ENCODE measurements at regions not wholly inside any gene's neighbourhood (a gene's known extent, or its start where the extent isn't known, plus 50 kb on each side); places are given as distances from the start of the nearest gene placed in this dataset. TPM values are rescaled to one million over a fixed set of nuclear protein-coding genes. Genes with fewer than 3 reads are reported as not detected.

GRCh38 chr14:50055461-50056228 lies 60.7 kb downstream of the VCPKMT start:
- Mint-ChIP-seq H3K36me3 (peaks cover 38% of the 10 kb centered on the region), H3K9me3 (peaks cover 2% of the 10 kb centered on the region), H3K4me1 (peaks cover 30% of the 10 kb centered on the region), H3K27me3 (no peaks in the 10 kb centered on the region), H3K4me3 (no peak overlapping the region), H3K27ac (peak overlapping the region; percentile 34)
- POLR2A ChIA-PET = no interaction called here
- DNase-seq (no peak), ATAC-seq (ENCODE audit: low read depth) (no peak)

GRCh38 chr14:50056435-50056834 lies 59.9 kb downstream of the VCPKMT start:
- Mint-ChIP-seq H3K27me3 (no peaks in the 10 kb centered on the region), H3K4me3 (no peak overlapping the region), H3K4me1 (peaks cover 37% of the 10 kb centered on the region), H3K27ac (no peak overlapping the region), H3K36me3 (peaks cover 33% of the 10 kb centered on the region), H3K9me3 (peaks cover 2% of the 10 kb centered on the region)
- DNase-seq = no peak
- ATAC-seq (ENCODE audit: low read depth) = no peak
- POLR2A ChIA-PET = no interaction called here

DNA sequence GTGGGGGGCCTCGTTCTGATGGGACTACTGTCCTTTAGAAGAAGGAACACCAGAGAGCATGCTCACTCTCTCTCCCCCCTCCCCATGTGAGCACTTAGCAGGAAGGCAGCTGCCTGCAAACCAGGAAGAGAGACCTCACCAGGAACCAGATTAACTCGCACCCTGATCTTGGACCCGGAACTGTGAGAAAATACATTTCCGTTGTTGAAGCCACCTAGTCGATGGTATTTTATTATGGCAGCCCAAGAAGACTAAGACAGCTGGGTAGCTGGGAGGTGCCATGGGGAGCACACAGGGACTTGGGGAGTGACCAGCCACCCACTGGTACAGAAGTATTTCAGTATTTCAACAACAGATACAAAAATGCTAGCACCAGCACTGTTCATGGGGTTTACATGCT lies 59.0 kb downstream of the VCPKMT start:
- POLR2A ChIA-PET = interaction anchor here (8.0 kb wide), 1 partner anchor 56 kb away, joined by 239 read pairs; no protein-coding TSS in a partner anchor
- ATAC-seq (ENCODE audit: low read depth) = no peak
- no peak for DNase-seq
- Mint-ChIP-seq H3K36me3 (peaks cover 27% of the 10 kb centered on the region), H3K27ac (peak overlapping the region; percentile 24), H3K4me1 (peaks cover 42% of the 10 kb centered on the region), H3K27me3 (no peaks in the 10 kb centered on the region), H3K4me3 (no peak overlapping the region), H3K9me3 (peaks cover 2% of the 10 kb centered on the region)

DNA sequence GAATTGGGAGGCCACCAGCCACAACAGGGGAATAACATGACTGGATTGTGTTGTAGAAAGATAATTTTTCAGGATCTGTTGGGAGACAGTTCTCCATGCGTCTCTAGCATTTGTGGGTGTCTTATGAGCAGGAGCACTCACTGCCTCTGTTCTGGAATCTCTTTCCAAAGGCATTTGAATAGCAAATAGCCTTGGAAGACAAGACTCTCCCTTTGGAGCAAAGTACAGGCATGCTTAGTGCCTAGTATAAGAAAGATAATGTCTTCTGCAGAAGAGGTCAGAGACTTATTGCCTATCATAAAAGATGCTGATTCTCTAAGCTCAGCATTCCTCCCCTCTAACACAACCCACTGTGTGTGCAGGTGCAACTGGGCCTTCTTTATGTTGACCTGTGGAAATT lies 58.3 kb downstream of the VCPKMT start:
- POLR2A ChIA-PET = interaction anchor here (8.0 kb wide), 1 partner anchor 57 kb away, joined by 239 read pairs; no protein-coding TSS in a partner anchor
- peaks cover 49% of the 10 kb centered on the region for H3K4me1 Mint-ChIP-seq
- peaks cover 2% of the 10 kb centered on the region for H3K9me3 Mint-ChIP-seq
- ATAC-seq (ENCODE audit: low read depth) = no peak
- no peaks in the 10 kb centered on the region for H3K27me3 Mint-ChIP-seq
- peaks cover 23% of the 10 kb centered on the region for H3K36me3 Mint-ChIP-seq
- no peak for DNase-seq
- no peak overlapping the region for H3K4me3 Mint-ChIP-seq
- no peak overlapping the region for H3K27ac Mint-ChIP-seq

Small RNAs in the stretch of these regions (microRNA-seq; reads per million reads assigned to microRNA genes)
- not detected for gene MIR6076
